HG03558 (cell line): ENCODE measurements at regions not wholly inside any gene's neighbourhood (a gene's known extent, or its start where the extent isn't known, plus 50 kb on each side); places are given as distances from the start of the nearest gene placed in this dataset.

ENCODE experiments used
- ATAC-seq: cut with Tn5 transposase; IDR thresholded peaks from one replicate; pipeline ENCODE4 v1.9.1; 2021; ENCODE audit warnings: moderate number of reproducible peaks; ENCODE audit not compliant: unreplicated experiment; ENCODE audit errors: extremely low read depth

DNA sequence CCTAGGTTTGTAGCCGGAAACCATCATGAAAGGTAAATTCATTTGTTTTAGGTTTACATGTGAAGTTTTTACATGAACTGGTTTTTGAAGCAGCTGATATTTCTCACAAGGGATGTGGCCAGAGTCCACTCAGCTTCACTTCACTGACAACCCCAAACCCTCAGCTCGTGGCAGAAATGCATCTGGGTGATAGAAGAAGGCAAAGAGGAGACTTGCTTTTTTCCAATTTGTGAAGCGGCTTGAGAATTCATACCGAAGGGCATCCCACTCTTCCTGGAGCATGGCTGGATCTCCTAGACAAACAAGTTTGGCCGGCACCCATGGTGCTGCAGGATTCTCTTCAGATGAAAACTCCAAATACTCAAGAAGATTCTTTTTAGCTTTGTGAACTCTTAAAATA lies 392.8 kb upstream of the CNR1 start:
- ATAC-seq = no peak

DNA sequence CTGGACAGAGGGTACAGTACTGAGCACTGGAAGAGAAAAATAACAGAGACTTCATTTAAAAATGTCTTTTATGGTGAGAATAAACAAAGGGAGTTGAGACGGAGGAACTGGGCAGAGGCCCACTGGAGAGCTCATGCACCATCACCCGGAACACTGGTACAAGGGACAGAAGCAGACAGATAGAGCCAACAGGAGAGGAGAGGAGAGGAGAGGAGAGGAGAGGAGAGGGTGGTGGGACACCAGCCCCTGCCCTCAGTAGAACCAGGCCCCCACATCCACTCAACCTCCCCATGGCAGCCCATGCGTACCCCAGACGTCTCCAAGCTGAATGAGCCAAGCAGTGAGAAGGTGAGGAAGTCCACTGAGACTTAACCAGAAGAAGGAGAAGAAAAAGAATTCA lies 390.5 kb upstream of the CNR1 start:
- no peak for ATAC-seq

DNA sequence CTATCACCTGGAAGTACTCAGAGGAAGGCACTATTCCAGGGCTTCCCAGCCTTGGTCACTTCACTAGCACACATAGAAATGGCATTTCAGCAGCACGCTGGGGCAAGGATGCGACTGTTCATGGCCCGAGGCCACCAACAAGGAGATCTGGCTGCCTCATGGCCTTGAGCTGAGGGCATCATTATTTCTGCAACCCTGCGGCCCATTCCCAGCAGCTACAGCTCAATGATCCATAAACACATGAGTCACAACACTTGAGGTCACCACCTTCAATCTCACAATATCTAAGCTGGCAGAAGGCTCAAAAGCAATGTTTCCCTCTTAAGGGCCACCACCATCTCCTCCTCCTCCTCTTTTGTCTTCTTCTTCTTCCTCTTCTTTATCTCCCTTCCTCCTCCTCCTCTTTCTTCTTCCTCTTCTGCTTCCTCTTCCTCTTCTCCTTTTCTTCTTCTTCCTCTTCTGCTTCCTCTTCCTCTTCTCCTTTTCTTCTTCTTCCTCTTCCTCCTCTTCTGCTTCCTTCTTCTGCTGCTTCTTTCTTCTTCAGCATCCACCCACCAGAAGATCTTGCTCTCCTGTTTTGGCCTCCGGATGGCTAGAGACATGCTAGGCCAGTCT lies 382.9 kb upstream of the CNR1 start:
- no peak for ATAC-seq

DNA sequence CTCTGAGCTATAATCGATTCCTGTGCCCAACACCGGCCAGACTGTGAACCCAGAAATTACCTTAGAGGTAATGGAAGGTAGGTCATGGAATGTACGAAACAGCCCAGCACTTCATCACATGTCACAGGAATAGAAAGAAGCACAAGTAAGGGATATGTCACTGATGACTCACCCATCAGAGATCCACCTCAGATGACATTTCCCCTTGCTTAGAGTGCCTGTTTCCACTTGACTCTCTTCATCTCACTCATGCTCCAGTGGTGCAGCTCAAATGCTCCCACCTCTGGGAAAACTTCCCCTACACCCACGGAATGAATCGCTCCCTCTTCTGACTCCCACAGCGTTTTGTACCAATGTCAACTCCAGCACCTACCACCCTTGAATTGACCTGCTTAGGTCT lies 381.6 kb upstream of the CNR1 start:
- no peak for ATAC-seq

DNA sequence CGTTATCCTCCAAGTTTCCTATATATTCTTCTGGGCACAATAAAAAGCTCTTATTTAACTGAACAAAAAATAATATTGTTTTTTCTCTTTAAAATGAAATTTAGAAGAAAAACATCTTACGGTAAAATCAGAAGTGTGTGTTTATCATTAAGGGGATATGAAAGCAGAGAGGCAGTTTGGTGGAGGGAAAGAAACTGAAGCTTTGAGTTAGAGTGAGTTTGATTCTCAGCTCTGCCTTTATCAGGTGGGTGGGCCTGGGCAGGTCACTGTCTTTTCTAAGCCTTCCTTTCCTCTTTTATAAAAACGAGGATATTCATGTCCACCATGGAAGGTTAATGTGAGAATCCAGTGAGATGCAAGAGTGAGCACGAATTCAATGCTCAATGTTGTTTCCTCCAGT lies 379.8 kb upstream of the CNR1 start:
- ATAC-seq = no peak

DNA sequence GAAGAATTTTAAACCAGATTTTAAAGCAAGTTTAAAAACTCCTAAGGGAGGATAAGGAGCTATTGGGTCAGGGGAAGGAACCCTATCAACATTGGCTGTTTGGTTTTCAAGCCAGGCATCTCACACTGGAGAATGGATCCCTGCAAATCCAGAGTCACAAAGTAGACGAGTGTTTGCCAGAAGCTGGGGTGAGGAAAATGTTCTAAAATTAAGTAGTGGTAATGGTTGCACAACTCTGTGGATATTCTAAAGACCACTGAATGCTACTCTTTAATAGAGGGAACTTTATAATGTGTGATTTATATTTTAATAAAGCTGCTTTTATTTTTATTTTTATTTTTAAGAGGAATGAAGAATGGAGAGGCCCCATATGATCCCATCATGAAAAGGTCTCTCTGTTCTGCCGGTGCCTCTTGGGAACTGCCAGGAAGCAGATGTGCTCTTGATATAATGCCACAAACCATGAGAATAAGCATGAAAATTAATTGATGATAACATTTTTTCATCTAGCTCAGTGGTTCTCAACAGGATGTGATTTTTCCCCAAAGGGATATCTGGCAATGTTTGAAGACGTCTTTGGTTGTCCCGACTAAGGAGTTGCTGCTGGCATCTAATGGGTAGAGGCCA lies 379.0 kb upstream of the CNR1 start:
- ATAC-seq = no peak

DNA sequence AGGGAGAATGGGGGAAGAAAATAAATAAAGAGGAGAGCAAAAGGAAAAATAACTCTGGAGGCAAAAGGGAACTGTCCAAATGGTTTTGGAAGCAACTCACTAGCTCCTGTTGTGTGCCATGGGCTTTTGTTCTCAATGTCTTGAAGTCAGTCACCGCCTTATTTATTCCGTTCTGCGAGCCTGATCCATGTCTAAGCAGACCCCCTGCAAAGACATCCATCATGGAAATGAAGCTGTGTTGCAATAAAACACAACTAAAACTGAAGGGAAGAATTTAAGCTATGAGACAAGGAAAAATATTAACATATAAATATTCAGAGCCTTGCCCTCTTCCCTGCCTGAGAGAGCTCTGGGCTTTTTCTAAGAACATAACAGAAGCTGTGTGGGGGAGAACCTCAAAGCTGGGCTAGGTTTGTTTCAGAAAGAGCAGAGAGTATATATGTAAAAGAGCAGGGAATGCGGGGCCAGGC lies 373.2 kb upstream of the CNR1 start:
- no peak for ATAC-seq

DNA sequence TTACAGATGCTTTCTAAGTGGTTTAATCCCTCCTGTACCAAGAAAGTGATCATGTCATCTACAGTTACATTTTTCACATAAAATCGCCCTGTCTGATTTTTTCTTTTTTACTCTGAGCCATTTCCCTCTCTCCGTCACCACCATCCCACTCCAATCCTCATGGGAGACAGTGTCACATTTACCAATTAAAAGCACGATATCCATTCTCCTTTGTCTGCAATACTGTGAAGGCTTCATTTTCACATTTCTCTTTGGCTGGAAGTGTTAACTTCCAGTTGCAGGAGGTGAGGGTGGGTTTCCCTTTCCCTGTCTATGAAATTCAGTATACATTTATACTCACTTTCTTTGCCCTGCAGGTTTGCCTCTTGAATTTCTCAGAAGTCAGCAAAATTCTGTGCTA lies 372.7 kb upstream of the CNR1 start:
- no peak for ATAC-seq

DNA sequence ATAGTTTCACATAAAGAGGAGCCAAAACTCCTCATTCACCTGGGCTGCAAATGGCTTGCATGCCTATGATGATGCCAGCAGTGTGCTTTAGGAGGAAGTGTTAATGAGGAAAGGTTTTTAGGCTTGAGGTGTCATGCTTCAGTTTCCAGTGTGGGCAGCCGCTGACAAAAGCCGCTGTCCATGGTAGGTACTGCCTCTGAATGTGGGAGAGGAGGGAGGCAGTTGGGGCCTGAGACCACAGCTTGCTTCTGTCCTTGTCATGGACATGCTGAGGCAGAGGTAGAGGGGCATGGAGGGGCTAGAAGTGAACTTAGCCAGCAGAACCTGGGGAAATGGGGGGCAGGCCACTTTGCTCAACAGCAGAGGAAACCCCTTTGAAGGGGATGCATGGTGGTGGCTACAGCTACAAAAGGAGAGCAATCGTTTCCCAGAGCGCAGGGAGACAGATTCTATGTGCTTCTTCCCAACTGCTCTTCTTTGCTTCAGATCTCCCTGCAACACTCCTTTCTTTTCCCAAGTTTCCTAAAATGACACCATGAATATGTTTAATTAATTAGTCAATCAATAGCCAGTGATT lies 372.1 kb upstream of the CNR1 start:
- no peak for ATAC-seq

DNA sequence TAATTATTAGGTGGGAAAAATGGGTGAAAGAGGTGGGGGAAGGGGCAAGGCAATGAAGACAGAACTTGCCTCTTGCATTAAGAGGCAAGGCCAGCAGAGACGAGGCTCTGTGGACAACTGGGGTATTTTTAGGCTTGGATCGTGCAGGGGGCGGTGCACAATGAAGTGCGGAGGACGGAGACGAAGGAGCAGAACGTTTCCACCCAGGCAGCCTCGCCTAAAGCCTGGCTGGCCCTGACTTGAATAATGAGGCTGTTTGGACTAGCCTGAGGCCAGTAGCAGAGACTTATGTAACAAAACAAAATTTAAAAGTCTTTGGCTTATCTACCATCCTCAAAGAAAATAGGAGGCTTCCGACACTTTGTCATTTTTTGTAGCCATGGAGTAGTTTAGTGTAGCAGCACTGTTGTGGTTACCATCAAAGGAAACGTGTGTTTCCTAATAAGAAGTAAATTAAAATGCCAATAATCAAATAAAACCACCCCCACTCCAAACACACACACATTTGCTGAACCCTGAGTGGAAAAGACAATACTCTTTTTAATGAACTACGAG lies 370.0 kb upstream of the CNR1 start:
- ATAC-seq = no peak

DNA sequence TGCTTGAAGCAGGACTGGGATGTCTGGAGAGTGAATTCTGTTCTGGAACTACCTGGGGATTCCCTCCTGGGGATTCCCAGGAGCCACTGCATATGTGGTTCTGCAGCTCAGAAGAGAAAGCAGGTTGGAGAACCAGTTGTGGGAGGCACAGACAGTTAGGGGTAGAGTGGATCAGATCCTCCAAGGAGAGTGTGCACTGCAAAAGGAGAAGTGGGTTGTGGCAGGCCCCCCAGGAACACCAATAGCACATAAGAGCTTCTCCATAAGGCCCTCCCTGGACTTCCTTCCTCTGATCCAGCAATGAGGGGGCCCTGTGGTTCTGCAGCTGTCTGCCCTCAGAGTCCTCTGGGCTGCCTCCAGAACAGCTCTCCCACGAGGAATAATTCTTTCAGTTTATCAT lies 369.2 kb upstream of the CNR1 start:
- no peak for ATAC-seq

DNA sequence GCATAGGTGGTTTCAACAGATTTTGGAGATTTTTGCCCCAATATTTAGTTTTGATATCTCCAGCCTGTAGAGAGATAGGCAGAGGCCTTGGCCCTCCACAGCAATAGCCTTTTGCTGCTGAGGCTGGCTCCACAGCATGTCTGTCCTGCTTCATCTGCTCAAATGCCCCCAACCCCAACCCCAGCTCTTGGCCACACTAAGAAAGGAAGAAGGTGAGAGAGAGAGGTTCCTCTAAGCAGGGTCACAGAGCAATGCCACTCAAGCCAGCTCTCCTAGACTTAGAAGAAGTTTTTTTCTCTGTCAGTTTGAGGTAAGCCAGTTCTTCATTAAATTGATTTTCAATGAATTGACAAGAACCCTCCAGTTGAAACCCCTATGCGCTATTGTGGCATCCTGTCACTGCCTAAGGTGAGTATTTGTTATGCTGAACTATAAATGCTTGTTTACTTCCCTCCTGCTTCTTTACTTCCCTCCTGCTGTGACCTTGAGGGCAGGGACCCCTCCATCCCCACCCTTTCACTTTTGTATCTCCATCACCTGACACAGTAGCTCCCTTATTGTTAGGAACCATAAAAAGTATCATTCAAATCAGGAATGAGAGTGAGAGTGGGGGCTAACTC lies 366.2 kb upstream of the CNR1 start:
- ATAC-seq = no peak

DNA sequence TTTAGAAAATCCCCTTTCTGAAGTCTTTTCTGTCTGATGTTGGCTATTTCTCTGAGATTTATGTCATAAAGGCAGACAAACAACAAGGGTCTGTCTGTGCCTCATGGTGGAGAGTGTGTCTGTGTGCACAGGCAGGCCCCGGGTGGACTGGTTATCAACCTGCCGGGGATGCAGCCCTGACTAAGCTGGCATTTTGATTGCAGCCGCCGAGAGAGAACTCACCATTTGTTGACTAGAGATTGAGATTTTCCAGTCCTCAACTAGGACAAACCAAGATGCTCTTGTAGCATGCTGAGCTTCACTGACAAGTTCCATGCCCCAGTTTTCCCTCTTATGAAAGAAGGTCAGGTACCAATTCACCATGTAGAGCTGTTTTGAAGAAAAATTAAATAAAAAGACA lies 363.6 kb upstream of the CNR1 start:
- ATAC-seq = no peak

DNA sequence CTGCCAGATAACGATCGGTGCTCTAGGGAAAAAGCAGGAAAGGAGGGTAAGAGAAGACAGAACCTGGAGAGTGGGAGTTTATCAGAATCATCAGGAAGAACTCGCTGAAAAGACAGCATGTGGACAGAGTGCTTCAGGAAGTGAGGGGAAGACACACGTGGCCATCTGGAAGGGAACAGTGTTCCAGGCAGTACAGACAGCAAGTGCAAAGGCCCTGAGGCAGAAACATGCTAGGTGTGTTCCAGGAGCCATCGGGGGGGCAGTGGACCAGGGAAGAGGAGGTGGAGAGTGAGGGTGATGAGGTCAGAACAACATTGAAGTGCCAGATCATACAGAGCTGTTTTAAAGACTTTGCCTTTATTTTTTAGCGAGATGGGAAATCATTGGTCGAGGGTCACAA lies 354.3 kb upstream of the CNR1 start:
- ATAC-seq = no peak

DNA sequence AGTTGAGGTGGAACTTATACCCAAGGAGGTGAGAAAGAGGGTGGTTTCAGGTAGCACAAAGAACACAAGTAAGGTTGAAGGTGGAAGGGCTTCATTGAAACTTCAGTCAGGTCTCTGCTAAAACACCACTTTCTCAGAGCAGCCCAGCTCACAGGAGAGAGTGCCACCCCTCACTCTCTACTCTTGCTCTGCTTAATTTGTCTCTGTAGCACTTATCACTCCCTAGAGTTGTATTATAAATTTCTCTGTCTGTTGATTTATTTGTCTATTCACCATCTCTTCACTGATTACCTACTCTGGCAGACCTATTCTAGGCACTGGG lies 353.8 kb upstream of the CNR1 start:
- ATAC-seq = no peak

DNA sequence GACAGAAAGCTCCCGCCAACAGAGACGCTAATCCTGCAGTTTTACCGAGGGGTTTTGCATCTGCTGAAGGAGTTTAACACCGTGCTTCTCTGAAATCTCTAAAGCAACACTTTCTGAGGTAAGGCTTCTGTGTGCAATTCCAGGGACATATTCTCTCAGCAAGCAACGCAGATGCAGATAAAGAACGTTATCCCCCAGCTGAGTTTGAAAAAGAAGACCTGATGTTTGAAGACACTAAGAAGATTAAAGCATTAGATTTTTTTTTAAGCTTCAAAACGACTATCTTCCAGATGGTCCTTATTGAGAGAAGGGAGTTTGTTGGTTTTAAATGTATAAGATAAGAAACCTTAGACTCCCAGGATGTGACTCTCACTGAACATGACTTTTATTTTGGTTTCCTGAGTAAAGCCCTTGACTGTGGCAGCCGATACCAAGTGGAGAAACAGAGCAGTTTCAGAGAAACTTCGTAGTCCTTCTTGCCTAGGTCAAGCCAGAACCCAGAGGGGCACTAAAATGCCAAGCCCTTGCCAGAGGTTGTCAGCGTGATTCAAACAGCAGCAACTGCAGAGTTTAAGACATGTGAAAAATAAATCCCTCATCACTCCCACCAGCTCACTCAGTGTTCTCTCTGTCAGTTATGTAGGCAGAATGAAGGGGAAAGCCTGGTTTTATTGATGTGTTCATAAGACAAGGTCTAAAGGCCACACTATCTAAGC lies 353.3 kb upstream of the CNR1 start:
- ATAC-seq = no peak

DNA sequence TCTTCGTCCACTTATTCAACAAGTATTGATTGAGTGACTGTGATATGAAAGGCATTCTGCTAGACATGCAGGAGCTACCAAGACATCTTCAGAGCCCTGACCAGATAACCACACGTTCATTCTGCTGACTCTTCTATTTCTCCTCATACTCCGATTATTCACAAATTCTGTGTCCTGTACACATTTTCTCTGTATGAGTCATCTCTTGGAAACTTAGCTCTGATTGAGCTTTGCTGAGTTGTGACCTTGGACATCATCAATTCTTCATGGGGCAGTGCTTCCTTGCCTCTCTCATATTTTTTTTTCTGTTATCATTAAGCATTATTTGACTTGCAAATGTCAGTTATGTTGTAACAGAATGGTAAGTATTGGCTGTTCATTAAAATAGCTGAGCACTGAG lies 351.6 kb upstream of the CNR1 start:
- no peak for ATAC-seq

DNA sequence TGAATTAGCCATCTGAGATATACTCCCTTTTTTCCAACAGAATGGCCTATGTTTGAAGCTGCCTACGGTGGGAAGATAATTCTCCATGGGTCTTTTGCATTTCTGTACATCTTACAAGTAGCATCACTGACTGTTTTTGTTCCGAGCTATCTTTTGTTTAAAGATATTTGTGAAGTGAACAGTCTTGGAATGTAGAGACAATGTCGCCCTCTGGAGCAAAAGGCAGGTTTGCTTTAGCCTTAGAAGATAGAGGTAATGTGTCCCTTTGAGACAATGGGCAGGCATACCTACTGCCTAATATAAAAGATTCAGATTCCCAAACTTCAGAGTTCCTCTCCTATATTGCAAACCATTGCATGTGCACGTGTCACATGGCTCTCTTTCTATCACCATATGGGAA lies 347.8 kb upstream of the CNR1 start:
- ATAC-seq = no peak

DNA sequence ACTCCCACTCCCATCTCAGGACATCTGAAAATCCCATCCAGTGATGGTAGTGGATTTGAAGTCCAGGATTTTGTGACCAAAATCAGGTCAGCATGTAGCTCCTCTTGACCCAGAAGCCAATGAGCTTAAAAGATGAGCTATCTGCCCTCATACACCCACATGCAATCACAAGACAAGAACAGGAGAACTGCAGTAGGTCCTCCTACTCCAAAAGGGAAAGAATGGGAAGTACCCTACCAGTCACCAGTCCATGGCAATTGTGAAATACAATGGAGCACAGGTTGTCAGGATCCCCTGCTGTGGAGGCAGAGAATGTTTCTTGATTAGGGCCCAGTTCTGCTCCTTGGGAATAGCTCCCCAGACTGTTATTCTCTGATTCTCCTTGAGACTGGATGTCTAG lies 347.3 kb upstream of the CNR1 start:
- no peak for ATAC-seq

DNA sequence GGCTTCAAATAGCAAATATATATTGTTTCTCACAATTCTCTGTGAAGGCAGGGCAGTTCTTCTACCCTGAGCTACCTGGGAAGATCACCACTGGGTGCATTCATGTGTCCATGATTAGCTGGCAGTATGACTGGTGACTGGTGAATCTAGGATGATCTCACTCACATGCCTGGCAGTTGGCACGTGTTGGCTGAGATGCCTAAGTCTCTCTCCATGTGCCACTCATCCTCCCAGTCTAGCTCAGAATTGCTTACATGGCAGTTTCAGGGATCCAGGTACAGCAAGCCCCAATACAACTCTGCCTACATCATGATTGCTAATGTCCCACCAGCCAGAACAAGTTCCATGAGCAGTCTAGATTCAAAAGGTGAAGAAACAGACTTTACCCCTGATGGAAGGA lies 346.8 kb upstream of the CNR1 start:
- no peak for ATAC-seq

DNA sequence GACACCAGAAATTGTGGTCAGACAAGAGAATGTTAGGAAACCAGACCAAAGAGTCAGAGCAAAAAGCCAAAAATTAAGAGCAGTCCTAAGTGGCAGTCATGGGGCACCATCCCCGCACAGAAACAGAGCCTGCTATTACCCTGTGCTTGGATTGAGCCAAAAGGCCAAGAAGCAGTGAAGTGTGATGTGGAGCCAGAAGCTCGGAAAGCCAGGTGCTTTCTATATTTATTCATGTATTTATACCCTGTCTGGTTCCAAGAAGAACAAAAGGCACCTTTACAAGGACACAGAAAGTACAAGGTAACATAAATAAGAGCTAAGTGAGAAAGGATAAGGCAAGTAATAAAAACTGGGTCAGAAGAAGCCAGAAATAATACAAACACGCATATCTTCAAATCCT lies 336.2 kb upstream of the CNR1 start:
- no peak for ATAC-seq
